ENCODE measurements at regions not wholly inside any gene's neighbourhood (a gene's known extent, or its start where the extent isn't known, plus 50 kb on each side); places are given as distances from the start of the nearest gene placed in this dataset.

GRCh38 chr4:123787512-123788080 is 391.0 kb downstream of the SPRY1 start:
- no peak for ATAC-seq (ENCODE audit: low read depth)
- Mint-ChIP-seq H3K9me3 (ENCODE audit: insufficient read depth) (no peaks in the 10 kb centered on the region), H3K4me1 (no peaks in the 10 kb centered on the region), H3K27ac (no peak overlapping the region), H3K27me3 (no peaks in the 10 kb centered on the region), H3K4me3 (no peak overlapping the region)
- H3K4me3 ChIP-seq (ENCODE audit: control extremely low read depth in 1 of 5, extremely low read depth in 1 of 5, insufficient read depth in 1 of 5, low read depth in 2 of 5, low read length in 4 of 5), result no peak overlapping the region
- H3K36me3 ChIP-seq (replicated peaks in 1 of 2; ENCODE audit: control extremely low read depth in 1 of 2, control insufficient read depth in 1 of 2, extremely low read depth in 1 of 2, insufficient read depth in 2 of 2, low read length in 1 of 2), result no peaks in the 10 kb centered on the region
- H4K20me1 ChIP-seq (ENCODE audit: control insufficient read depth, insufficient read depth, low read length, poor library complexity, severe bottlenecking), result no peaks in the 10 kb centered on the region
- no peak overlapping the region for H3K9ac ChIP-seq (ENCODE audit: low read length)
- TF ChIP-seq CTCF (IDR thresholded peaks at IDR 0.05) (no peak), EZH2 (IDR thresholded peaks at IDR 0.05; ENCODE audit: borderline replicate concordance, insufficient read depth, low read depth, low read length, poor library complexity, severe bottlenecking) (no peak)
- no peak overlapping the region for H3K27ac ChIP-seq (ENCODE audit: low read length in 2 of 2)
- no peak overlapping the region for H2AFZ ChIP-seq (ENCODE audit: insufficient read depth, low read depth, low read length, poor library complexity, severe bottlenecking)
- H3K27me3 ChIP-seq (replicated peaks in 1 of 4; ENCODE audit: control extremely low read depth in 1 of 4, control insufficient read depth in 3 of 4, insufficient read depth in 4 of 4, low read length in 3 of 4), result no peaks in the 10 kb centered on the region
- intact Hi-C loops (cut with micrococcal nuclease), result no loop called here
- ChIA-PET POLR2A (no interaction called here), CTCF (no interaction called here)
- H3K79me2 ChIP-seq (ENCODE audit: control insufficient read depth, insufficient read depth, low read length), result no peaks in the 10 kb centered on the region
- 100% methylated on average over 2 of the region's 4 CpGs for WGBS (ENCODE audit: insufficient coverage)
- peaks cover 0 to 1% (median 0%) of the 10 kb centered on the region in 3 donors for H3K9me3 ChIP-seq (ENCODE audit: control extremely low read depth in 1 of 3, control insufficient read depth in 2 of 3, insufficient read depth in 1 of 3, low read length in 2 of 3)
- DNase-seq, result no peak
- H3K4me2 ChIP-seq (replicated peaks; ENCODE audit: low read depth, low read length, poor library complexity, severe bottlenecking), result no peak overlapping the region
- H3K4me1 ChIP-seq (ENCODE audit: control insufficient read depth in 2 of 2, insufficient read depth in 2 of 2, low read length in 2 of 2), result no peaks in the 10 kb centered on the region

GRCh38 chr4:123788577-123788976 is 392.0 kb downstream of the SPRY1 start:
- H3K4me1 ChIP-seq (ENCODE audit: control insufficient read depth in 2 of 2, insufficient read depth in 2 of 2, low read length in 2 of 2), result no peaks in the 10 kb centered on the region
- H3K9me3 ChIP-seq (ENCODE audit: control extremely low read depth in 1 of 3, control insufficient read depth in 2 of 3, insufficient read depth in 1 of 3, low read length in 2 of 3), result peaks cover 0 to 1% (median 0%) of the 10 kb centered on the region in 3 donors
- no peak for TF ChIP-seq EZH2 (IDR thresholded peaks at IDR 0.05; ENCODE audit: borderline replicate concordance, insufficient read depth, low read depth, low read length, poor library complexity, severe bottlenecking)
- TF ChIP-seq CTCF (IDR thresholded peaks at IDR 0.05), result no peak
- H3K27ac ChIP-seq (ENCODE audit: low read length in 2 of 2), result no peak overlapping the region
- no peak overlapping the region for H3K4me3 ChIP-seq (ENCODE audit: control extremely low read depth in 1 of 5, extremely low read depth in 1 of 5, insufficient read depth in 1 of 5, low read depth in 2 of 5, low read length in 4 of 5)
- H3K36me3 ChIP-seq (replicated peaks in 1 of 2; ENCODE audit: control extremely low read depth in 1 of 2, control insufficient read depth in 1 of 2, extremely low read depth in 1 of 2, insufficient read depth in 2 of 2, low read length in 1 of 2), result no peaks in the 10 kb centered on the region
- POLR2A ChIA-PET, result no interaction called here
- no peaks in the 10 kb centered on the region for H3K79me2 ChIP-seq (ENCODE audit: control insufficient read depth, insufficient read depth, low read length)
- H2AFZ ChIP-seq (ENCODE audit: insufficient read depth, low read depth, low read length, poor library complexity, severe bottlenecking), result no peak overlapping the region
- no peaks in the 10 kb centered on the region for H4K20me1 ChIP-seq (ENCODE audit: control insufficient read depth, insufficient read depth, low read length, poor library complexity, severe bottlenecking)
- Mint-ChIP-seq H3K4me1 (no peaks in the 10 kb centered on the region), H3K4me3 (no peak overlapping the region), H3K9me3 (ENCODE audit: insufficient read depth) (no peaks in the 10 kb centered on the region), H3K27me3 (no peaks in the 10 kb centered on the region), H3K27ac (no peak overlapping the region)
- H3K4me2 ChIP-seq (replicated peaks; ENCODE audit: low read depth, low read length, poor library complexity, severe bottlenecking), result no peak overlapping the region
- no peak overlapping the region for H3K9ac ChIP-seq (ENCODE audit: low read length)
- ATAC-seq (ENCODE audit: low read depth) (no peak), DNase-seq (no peak)
- intact Hi-C loops (cut with micrococcal nuclease), result no loop called here
- CTCF ChIA-PET, result no interaction called here
- H3K27me3 ChIP-seq (replicated peaks in 1 of 4; ENCODE audit: control extremely low read depth in 1 of 4, control insufficient read depth in 3 of 4, insufficient read depth in 4 of 4, low read length in 3 of 4), result no peaks in the 10 kb centered on the region

All from B cell (primary cell).